Lung (tissue), 11 donors: ENCODE measurements at regions not wholly inside any gene's neighbourhood (a gene's known extent, or its start where the extent isn't known, plus 50 kb on each side); places are given as distances from the start of the nearest gene placed in this dataset.

ENCODE experiments used
- ATAC-seq: fragments of 200-7000 bp; cut with Tn5 transposase; one replicate; pipeline ENCODE4 v1.9.1; 2020; ENCODE audit warnings: moderate number of reproducible peaks; ENCODE audit not compliant: insufficient read depth, low FRiP score
- DNase-seq, 3 donors: peaks; one replicate each; pipeline ENCODE4 v3.0.0-alpha.2; 2013 to 2017
- H3K27ac ChIP-seq, 2 donors: one replicate each; pipeline ENCODE4 v1.5.1; 2013; ENCODE audit warnings: mild to moderate bottlenecking in 2 of 2, moderate library complexity in 2 of 2, control low read depth in 1 of 2, inconsistent platforms in 1 of 2, low read depth in 1 of 2, low read length in 1 of 2
- H3K27me3 ChIP-seq, 3 donors: one replicate each; pipeline ENCODE4 v1.5.1; 2013; ENCODE audit warnings: low read length in 2 of 3; ENCODE audit not compliant: control insufficient read depth in 3 of 3, insufficient read depth in 3 of 3
- H3K36me3 ChIP-seq, 4 donors: one replicate each; pipeline ENCODE4 v1.5.1; 2013; ENCODE audit warnings: low read length in 4 of 4, mild to moderate bottlenecking in 1 of 4, moderate library complexity in 1 of 4; ENCODE audit not compliant: control insufficient read depth in 4 of 4, insufficient read depth in 4 of 4
- H3K4me1 ChIP-seq, 5 donors: one replicate each; pipeline ENCODE4 v1.5.1; 2013; ENCODE audit warnings: low read length in 5 of 5, mild to moderate bottlenecking in 2 of 5, moderate library complexity in 1 of 5; ENCODE audit not compliant: control insufficient read depth in 5 of 5, insufficient read depth in 5 of 5
- H3K4me3 ChIP-seq: one replicate; pipeline ENCODE4 v1.5.1; 2013; ENCODE audit warnings: mild to moderate bottlenecking, control low read depth, moderate library complexity
- H3K9ac ChIP-seq, 2 donors: one replicate each; pipeline ENCODE4 v1.5.1; 2013; ENCODE audit warnings: low read length in 2 of 2, control low read depth in 1 of 2; ENCODE audit not compliant: insufficient read depth in 1 of 2
- H3K9me3 ChIP-seq, 4 donors: one replicate each; pipeline ENCODE4 v1.5.1; 2013; ENCODE audit warnings: low read length in 3 of 4, mild to moderate bottlenecking in 1 of 4, moderate library complexity in 1 of 4; ENCODE audit not compliant: control insufficient read depth in 4 of 4, insufficient read depth in 3 of 4
- CTCF ChIP-seq: IDR thresholded peaks from 2 replicates; pipeline ENCODE4 v1.5.1; 2012; ENCODE audit warnings: mild to moderate bottlenecking; ENCODE audit errors: control extremely low read depth, extremely low read depth
- WGBS, 2 donors: extraction: QIAGEN DNeasy Blood & Tissue Kit; methylation state at CpG; one replicate each; pipeline ENCODE4 v1.1.7; 2013; 5-methylcytosine and 5-hydroxymethylcytosine counted together
- donor health status: control.
- donor health status: control.
- donor health status: Bipolar disorder and iron deficiency.
- donor health status: healthy.
- donor health status: DM: yes; HTN: yes; CAD: no.

DNA sequence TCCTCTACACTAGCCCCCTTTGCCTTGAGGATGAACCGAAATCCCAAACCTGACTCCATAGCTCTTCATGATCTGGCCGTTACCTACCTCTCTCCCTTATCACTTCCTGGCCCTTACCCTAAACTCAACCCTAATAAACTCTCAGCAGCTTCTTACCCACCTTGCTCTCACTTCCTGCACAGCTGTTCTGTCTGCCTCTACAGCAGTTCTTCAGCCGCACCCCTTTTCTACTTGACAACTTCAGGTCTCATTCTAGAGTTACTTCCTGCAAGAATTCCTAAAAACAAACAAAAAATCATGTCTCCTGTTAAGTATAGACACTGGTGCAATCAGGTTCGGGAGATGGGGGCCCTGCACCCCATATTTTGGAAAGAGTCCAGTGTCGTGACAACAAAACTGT, 239.9 kb upstream of the CELF2 start:
- TF ChIP-seq CTCF, result no peak
- ATAC-seq (no peak), DNase-seq (no peak)
- H3K27ac ChIP-seq, result no peak overlapping the region
- no peaks in the 10 kb centered on the region for H3K36me3 ChIP-seq
- no peak overlapping the region for H3K9ac ChIP-seq
- no peaks in the 10 kb centered on the region for H3K9me3 ChIP-seq
- no peaks in the 10 kb centered on the region for H3K27me3 ChIP-seq
- WGBS, 2 donors, result 73 to 79% methylated on average over 5 of the region's 5 CpGs
- no peak overlapping the region for H3K4me3 ChIP-seq
- H3K4me1 ChIP-seq, result no peaks in the 10 kb centered on the region

DNA sequence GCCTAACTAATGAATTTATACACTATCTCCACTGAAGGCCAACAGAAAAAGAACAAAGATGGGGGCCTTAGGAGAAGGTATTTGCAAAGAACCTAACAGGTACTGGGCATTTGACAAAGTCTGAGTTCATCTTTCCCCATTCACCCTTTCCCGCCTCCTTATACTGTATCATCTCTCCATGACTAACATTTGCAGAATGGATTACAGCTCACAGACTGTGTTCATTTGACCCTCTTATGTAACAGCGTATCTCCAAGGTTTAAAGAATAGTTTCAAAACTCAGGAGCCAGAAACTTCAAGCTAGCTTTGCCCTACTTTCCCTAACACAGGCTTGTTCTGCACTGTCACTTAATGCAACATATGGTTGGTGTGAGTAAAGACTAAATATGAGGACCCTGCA, 238.7 kb upstream of the CELF2 start:
- H3K27me3 ChIP-seq, result no peaks in the 10 kb centered on the region
- H3K27ac ChIP-seq, result no peak overlapping the region
- no peaks in the 10 kb centered on the region for H3K36me3 ChIP-seq
- WGBS, 2 donors, result 90% methylated on average over 2 of the region's 2 CpGs
- H3K9ac ChIP-seq, result no peak overlapping the region
- peaks cover 0 to under 1% (median 0%) of the 10 kb centered on the region in 4 donors for H3K9me3 ChIP-seq
- TF ChIP-seq CTCF, result no peak
- no peaks in the 10 kb centered on the region for H3K4me1 ChIP-seq
- no peak overlapping the region for H3K4me3 ChIP-seq
- ATAC-seq (no peak), DNase-seq (no peak)

DNA sequence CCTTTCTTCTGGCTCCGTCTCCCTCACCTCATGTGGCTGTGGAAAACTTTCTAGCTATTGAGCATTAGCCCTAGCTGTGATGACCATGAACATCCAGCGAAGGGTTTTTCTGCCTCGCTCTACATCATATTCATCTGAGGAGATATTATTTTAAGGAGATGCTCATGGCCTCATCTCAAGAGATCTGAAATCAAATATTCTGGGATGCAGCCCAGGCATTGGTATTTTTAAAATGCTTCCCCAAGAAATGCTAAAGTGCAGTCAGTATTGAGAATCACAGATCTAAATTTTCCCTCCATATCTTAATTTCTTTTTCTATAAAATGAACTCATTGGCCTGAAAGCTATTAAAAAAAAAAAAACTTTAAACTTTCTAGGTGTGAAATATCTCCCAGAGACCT, 238.2 kb upstream of the CELF2 start:
- no peak overlapping the region for H3K9ac ChIP-seq
- no peaks in the 10 kb centered on the region for H3K4me1 ChIP-seq
- ATAC-seq (no peak), DNase-seq (no peak)
- H3K27ac ChIP-seq, result no peak overlapping the region
- no peaks in the 10 kb centered on the region for H3K27me3 ChIP-seq
- H3K9me3 ChIP-seq, result peaks cover 0 to 4% (median 2%) of the 10 kb centered on the region in 4 donors
- H3K4me3 ChIP-seq, result no peak overlapping the region
- peaks cover 0 to 2% (median 0%) of the 10 kb centered on the region in 4 donors for H3K36me3 ChIP-seq
- 85 to 90% methylated on average over 3 of the region's 3 CpGs for WGBS, 2 donors
- no peak for TF ChIP-seq CTCF

GRCh38 chr10:10780746-10781145, 236.9 kb upstream of the CELF2 start:
- H3K4me3 ChIP-seq, result no peak overlapping the region
- H3K36me3 ChIP-seq, result peaks cover 0 to 2% (median 0%) of the 10 kb centered on the region in 4 donors
- no peak overlapping the region for H3K27ac ChIP-seq
- 80 to 86% methylated on average over 3 of the region's 3 CpGs for WGBS, 2 donors
- no peaks in the 10 kb centered on the region for H3K4me1 ChIP-seq
- no peak for DNase-seq
- H3K9me3 ChIP-seq, result peaks cover 0 to 4% (median 2%) of the 10 kb centered on the region in 4 donors
- no peak for TF ChIP-seq CTCF
- ATAC-seq, result no peak
- no peaks in the 10 kb centered on the region for H3K27me3 ChIP-seq
- no peak overlapping the region for H3K9ac ChIP-seq
